ENCODE measurements at regions not wholly inside any gene's neighbourhood (a gene's known extent, or its start where the extent isn't known, plus 50 kb on each side); places are given as distances from the start of the nearest gene placed in this dataset.

DNA sequence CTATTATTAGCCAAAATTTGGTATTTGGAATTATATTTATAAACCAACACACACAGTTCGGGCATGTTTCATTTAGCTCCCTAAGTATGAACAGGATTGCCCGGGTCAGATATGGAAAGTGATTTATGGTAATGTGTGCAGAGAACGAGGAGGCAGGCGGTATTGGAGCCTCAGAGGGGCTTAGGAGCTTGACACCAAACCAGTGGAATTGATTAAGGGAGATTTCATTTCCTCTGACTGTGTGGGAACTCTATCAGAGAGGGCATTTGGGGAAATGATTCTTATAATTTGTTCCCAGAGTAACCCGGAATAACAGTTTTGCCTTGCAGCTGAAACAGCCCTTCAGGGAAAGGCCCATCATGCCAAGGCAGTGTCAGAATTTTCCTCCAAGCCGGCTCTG, 115.1 kb upstream of the SPTLC3 start:
- Histone ChIP-seq H3K4me3 (no peak overlapping the region), H3K27ac (peak overlapping the region in 1 of 2 donors; percentile 13), H3K9me3 (no peaks in the 10 kb centered on the region), H3K27me3 (no peaks in the 10 kb centered on the region), H3K4me1 (peaks cover 0 to 6% of the 10 kb centered on the region in 2 donors), H3K36me3 (no peaks in the 10 kb centered on the region)
- TF ChIP-seq, protein P1, sequence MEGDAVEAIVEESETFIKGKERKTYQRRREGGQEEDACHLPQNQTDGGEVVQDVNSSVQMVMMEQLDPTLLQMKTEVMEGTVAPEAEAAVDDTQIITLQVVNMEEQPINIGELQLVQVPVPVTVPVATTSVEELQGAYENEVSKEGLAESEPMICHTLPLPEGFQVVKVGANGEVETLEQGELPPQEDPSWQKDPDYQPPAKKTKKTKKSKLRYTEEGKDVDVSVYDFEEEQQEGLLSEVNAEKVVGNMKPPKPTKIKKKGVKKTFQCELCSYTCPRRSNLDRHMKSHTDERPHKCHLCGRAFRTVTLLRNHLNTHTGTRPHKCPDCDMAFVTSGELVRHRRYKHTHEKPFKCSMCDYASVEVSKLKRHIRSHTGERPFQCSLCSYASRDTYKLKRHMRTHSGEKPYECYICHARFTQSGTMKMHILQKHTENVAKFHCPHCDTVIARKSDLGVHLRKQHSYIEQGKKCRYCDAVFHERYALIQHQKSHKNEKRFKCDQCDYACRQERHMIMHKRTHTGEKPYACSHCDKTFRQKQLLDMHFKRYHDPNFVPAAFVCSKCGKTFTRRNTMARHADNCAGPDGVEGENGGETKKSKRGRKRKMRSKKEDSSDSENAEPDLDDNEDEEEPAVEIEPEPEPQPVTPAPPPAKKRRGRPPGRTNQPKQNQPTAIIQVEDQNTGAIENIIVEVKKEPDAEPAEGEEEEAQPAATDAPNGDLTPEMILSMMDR (IDR thresholded peaks at IDR 0.05), result no peak
- intact Hi-C loops (cut with DNase I), result no loop called here
- no peak for DNase-seq (ENCODE audit: low spot score in 2 of 2)

GRCh38 chr20:12894089-12894488, 114.7 kb upstream of the SPTLC3 start:
- peaks cover 0 to 6% of the 10 kb centered on the region in 2 donors for H3K4me1 ChIP-seq
- peak overlapping the region in 1 of 2 donors; percentile 13 for H3K27ac ChIP-seq
- no peaks in the 10 kb centered on the region for H3K9me3 ChIP-seq
- H3K36me3 ChIP-seq, result no peaks in the 10 kb centered on the region
- H3K4me3 ChIP-seq, result no peak overlapping the region
- intact Hi-C loops (cut with DNase I), result no loop called here
- TF ChIP-seq, protein P1 (IDR thresholded peaks at IDR 0.05), result no peak
- no peaks in the 10 kb centered on the region for H3K27me3 ChIP-seq
- no peak for DNase-seq (ENCODE audit: low spot score in 2 of 2)

GRCh38 chr20:12896180-12896579, 112.6 kb upstream of the SPTLC3 start:
- Histone ChIP-seq H3K27me3 (no peaks in the 10 kb centered on the region), H3K9me3 (no peaks in the 10 kb centered on the region), H3K36me3 (no peaks in the 10 kb centered on the region), H3K4me1 (peaks cover 0 to 6% of the 10 kb centered on the region in 2 donors), H3K4me3 (no peak overlapping the region), H3K27ac (no peak overlapping the region)
- DNase-seq (ENCODE audit: low spot score in 2 of 2), result no peak
- intact Hi-C loops (cut with DNase I), result no loop called here
- TF ChIP-seq, protein P1 (IDR thresholded peaks at IDR 0.05), result no peak

- Histone ChIP-seq H3K27ac (no peak overlapping the region), H3K27me3 (no peaks in the 10 kb centered on the region), H3K9me3 (no peaks in the 10 kb centered on the region), H3K36me3 (no peaks in the 10 kb centered on the region), H3K4me1 (no peaks in the 10 kb centered on the region), H3K4me3 (no peak overlapping the region)
- TF ChIP-seq, protein P1 (IDR thresholded peaks at IDR 0.05), result no peak
- no peak for DNase-seq (ENCODE audit: low spot score in 2 of 2)
- intact Hi-C loops (cut with DNase I), result no loop called here
These were observed 105.8 kb upstream of the SPTLC3 start for GRCh38 chr20:12902992-12903391.

- Histone ChIP-seq H3K36me3 (no peaks in the 10 kb centered on the region), H3K27ac (no peak overlapping the region), H3K27me3 (no peaks in the 10 kb centered on the region), H3K4me1 (no peaks in the 10 kb centered on the region), H3K4me3 (no peak overlapping the region), H3K9me3 (no peaks in the 10 kb centered on the region)
- TF ChIP-seq, protein P1 (IDR thresholded peaks at IDR 0.05), result no peak
- intact Hi-C loops (cut with DNase I), result no loop called here
- DNase-seq (ENCODE audit: low spot score in 2 of 2), result no peak
These were observed 102.4 kb upstream of the SPTLC3 start for GRCh38 chr20:12906361-12906760.

- H3K27ac ChIP-seq, result no peak overlapping the region
- no peaks in the 10 kb centered on the region for H3K9me3 ChIP-seq
- no peak overlapping the region for H3K4me3 ChIP-seq
- H3K36me3 ChIP-seq, result no peaks in the 10 kb centered on the region
- intact Hi-C loops (cut with DNase I), result loop anchor here (10.0 kb wide), 1 partner anchor 57 kb away; no protein-coding TSS in a partner anchor
- TF ChIP-seq, protein P1 (IDR thresholded peaks at IDR 0.05), result no peak
- no peaks in the 10 kb centered on the region for H3K27me3 ChIP-seq
- DNase-seq (ENCODE audit: low spot score in 2 of 2), result no peak
- no peaks in the 10 kb centered on the region for H3K4me1 ChIP-seq
These were observed 97.4 kb upstream of the SPTLC3 start for GRCh38 chr20:12911372-12911771.
